Smooth muscle cell (in vitro differentiated cells): ENCODE measurements at regions not wholly inside any gene's neighbourhood (a gene's known extent, or its start where the extent isn't known, plus 50 kb on each side); places are given as distances from the start of the nearest gene placed in this dataset.

Source experiments
- DNase-seq: peaks from one replicate; lab custom pipeline; 2025; ENCODE audit not compliant: unreplicated experiment; lab: John Stamatoyannopoulos, UW
- H2AFZ ChIP-seq: fragments of 200-600 bp; sonication (generic); 2 replicates; pipeline ENCODE4 v1.6.0; 2016; ENCODE audit warnings: antibody characterized with exemption, low read depth, mild to moderate bottlenecking
- H3F3A ChIP-seq: fragments of 200-600 bp; sonication (generic); 2 replicates; pipeline ENCODE4 v1.6.0; 2017; ENCODE audit warnings: antibody characterized with exemption, low read depth
- H3K27ac ChIP-seq: fragments of 200-600 bp; sonication (generic); 2 replicates; pipeline ENCODE4 v1.5.1; 2016; ENCODE audit warnings: low read depth, mild to moderate bottlenecking
- H3K27me3 ChIP-seq: fragments of 200-600 bp; sonication (generic); 2 replicates; pipeline ENCODE4 v1.6.1; 2016; ENCODE audit warnings: low read depth, mild to moderate bottlenecking
- H3K36me3 ChIP-seq: fragments of 200-600 bp; sonication (generic); 2 replicates; pipeline ENCODE4 v1.5.1; 2016; ENCODE audit warnings: low read depth
- H3K4me1 ChIP-seq: fragments of 200-600 bp; sonication (generic); 2 replicates; pipeline ENCODE4 v1.5.1; 2016; ENCODE audit warnings: low read depth
- H3K4me2 ChIP-seq: fragments of 200-600 bp; sonication (generic); 2 replicates; pipeline ENCODE4 v1.6.0; 2016; ENCODE audit warnings: mild to moderate bottlenecking
- H3K4me3 ChIP-seq: fragments of 200-600 bp; sonication (generic); 2 replicates; pipeline ENCODE4 v1.5.1; 2016; ENCODE audit warnings: mild to moderate bottlenecking
- H3K79me2 ChIP-seq: fragments of 200-600 bp; sonication (generic); 2 replicates; pipeline ENCODE4 v1.6.0; 2016; ENCODE audit warnings: low read depth, mild to moderate bottlenecking
- H3K9ac ChIP-seq: fragments of 200-600 bp; sonication (generic); 2 replicates; pipeline ENCODE4 v1.6.0; 2016; ENCODE audit warnings: low read depth
- H3K9me3 ChIP-seq: fragments of 200-600 bp; sonication (generic); replicated peaks from 2 replicates; pipeline ENCODE4 v1.5.1; 2016; ENCODE audit warnings: low read depth
- H4K20me1 ChIP-seq: fragments of 200-600 bp; sonication (generic); 2 replicates; pipeline ENCODE4 v1.6.0; 2016; ENCODE audit warnings: low read depth
- CTCF ChIP-seq: fragments of 200-600 bp; sonication (generic); IDR thresholded peaks from 2 replicates; pipeline ENCODE4 v1.5.1; 2017; ENCODE audit warnings: borderline replicate concordance, mild to moderate bottlenecking, antibody characterized with exemption; ENCODE audit not compliant: insufficient read depth, poor library complexity, severe bottlenecking
- WGBS: methylation state at CpG from one replicate; pipeline ENCODE4 v1.1.7; 2016; ENCODE audit warnings: low lambda C conversion rate; 5-methylcytosine and 5-hydroxymethylcytosine counted together

GRCh38 chr2:111222204-111222866, 101.6 kb downstream of the BCL2L11 start:
- 100% methylated on average over 3 of the region's 3 CpGs for WGBS
- H3K9me3 ChIP-seq = no peaks in the 10 kb centered on the region
- no peaks in the 10 kb centered on the region for H3K27me3 ChIP-seq
- no peak for DNase-seq
- no peaks in the 10 kb centered on the region for H3K79me2 ChIP-seq
- H3F3A ChIP-seq = no peaks in the 10 kb centered on the region
- no peak overlapping the region for H2AFZ ChIP-seq
- no peaks in the 10 kb centered on the region for H3K36me3 ChIP-seq
- H3K4me3 ChIP-seq = no peak overlapping the region
- no peak overlapping the region for H3K27ac ChIP-seq
- no peak overlapping the region for H3K9ac ChIP-seq
- H3K4me2 ChIP-seq = no peak overlapping the region
- H4K20me1 ChIP-seq = no peaks in the 10 kb centered on the region
- peaks cover 11% of the 10 kb centered on the region for H3K4me1 ChIP-seq
- no peak for TF ChIP-seq CTCF

GRCh38 chr2:111225856-111226255, 105.1 kb downstream of the BCL2L11 start:
- H3K4me3 ChIP-seq = no peak overlapping the region
- no peak for TF ChIP-seq CTCF
- no peaks in the 10 kb centered on the region for H3K9me3 ChIP-seq
- H3K4me1 ChIP-seq = peaks cover 6% of the 10 kb centered on the region
- no peaks in the 10 kb centered on the region for H3K79me2 ChIP-seq
- H4K20me1 ChIP-seq = no peaks in the 10 kb centered on the region
- no peak overlapping the region for H2AFZ ChIP-seq
- no peak overlapping the region for H3K9ac ChIP-seq
- no peaks in the 10 kb centered on the region for H3K27me3 ChIP-seq
- DNase-seq = no peak
- WGBS = 86% methylated on average over 3 of the region's 3 CpGs
- H3K36me3 ChIP-seq = no peaks in the 10 kb centered on the region
- H3K4me2 ChIP-seq = no peak overlapping the region
- no peak overlapping the region for H3K27ac ChIP-seq
- H3F3A ChIP-seq = peaks cover 3% of the 10 kb centered on the region

GRCh38 chr2:111226876-111227700, 106.4 kb downstream of the BCL2L11 start:
- Histone ChIP-seq H3K36me3 (no peaks in the 10 kb centered on the region), H2AFZ (no peak overlapping the region), H3K4me3 (no peak overlapping the region), H3F3A (peaks cover 3% of the 10 kb centered on the region), H3K9ac (no peak overlapping the region), H4K20me1 (no peaks in the 10 kb centered on the region), H3K27ac (no peak overlapping the region), H3K79me2 (no peaks in the 10 kb centered on the region), H3K9me3 (no peaks in the 10 kb centered on the region), H3K4me2 (no peak overlapping the region), H3K27me3 (no peaks in the 10 kb centered on the region), H3K4me1 (peaks cover 6% of the 10 kb centered on the region)
- WGBS = 89% methylated on average over 6 of the region's 6 CpGs
- no peak for TF ChIP-seq CTCF
- no peak for DNase-seq
